NT2/D1 (cell line): ENCODE measurements at regions not wholly inside any gene's neighbourhood (a gene's known extent, or its start where the extent isn't known, plus 50 kb on each side); places are given as distances from the start of the nearest gene placed in this dataset.
"Not testable (repeated sequence)": the region's sequence is repeated elsewhere in the genome, so short reads cannot be mapped to it uniquely, and the experiment has no call there.

Experiments used
- DNase-seq: peaks from one replicate; pipeline ENCODE4 v3.0.0-alpha.2; 2011; ENCODE audit warnings: low read depth, low spot score
- H3K27me3 ChIP-seq: 2 replicates; pipeline ENCODE4 v1.6.0; 2011; ENCODE audit warnings: mild to moderate bottlenecking; ENCODE audit not compliant: insufficient read length, insufficient read depth
- H3K36me3 ChIP-seq: 2 replicates; pipeline ENCODE4 v1.6.1; 2011; ENCODE audit warnings: mild to moderate bottlenecking, low read length, mixed read lengths; ENCODE audit not compliant: insufficient read depth, insufficient read length
- H3K4me1 ChIP-seq: 2 replicates; pipeline ENCODE4 v1.5.1; 2011; ENCODE audit not compliant: insufficient read depth, insufficient read length
- H3K4me3 ChIP-seq: 2 replicates; pipeline ENCODE4 v1.5.1; 2011; ENCODE audit warnings: low read depth; ENCODE audit not compliant: insufficient read length
- H3K9ac ChIP-seq: 2 replicates; pipeline ENCODE4 v1.6.0; 2011; ENCODE audit warnings: low read depth; ENCODE audit not compliant: insufficient read length
- H3K9me3 ChIP-seq: 2 replicates; pipeline ENCODE4 v1.5.1; 2011; ENCODE audit warnings: mild to moderate bottlenecking, low read length; ENCODE audit not compliant: insufficient read depth
- SUZ12 ChIP-seq: IDR thresholded peaks from 2 replicates; pipeline ENCODE4 v1.6.1; 2011; ENCODE audit not compliant: insufficient read length, insufficient read depth; ENCODE audit errors: extremely low read depth
- YY1 ChIP-seq: IDR thresholded peaks from 2 replicates; pipeline ENCODE4 v1.6.1; 2011; ENCODE audit not compliant: insufficient read length, insufficient read depth
- ZNF274 ChIP-seq: IDR thresholded peaks from 2 replicates; pipeline ENCODE4 v1.6.1; 2011; ENCODE audit warnings: mild to moderate bottlenecking, low read depth, low read length

DNA sequence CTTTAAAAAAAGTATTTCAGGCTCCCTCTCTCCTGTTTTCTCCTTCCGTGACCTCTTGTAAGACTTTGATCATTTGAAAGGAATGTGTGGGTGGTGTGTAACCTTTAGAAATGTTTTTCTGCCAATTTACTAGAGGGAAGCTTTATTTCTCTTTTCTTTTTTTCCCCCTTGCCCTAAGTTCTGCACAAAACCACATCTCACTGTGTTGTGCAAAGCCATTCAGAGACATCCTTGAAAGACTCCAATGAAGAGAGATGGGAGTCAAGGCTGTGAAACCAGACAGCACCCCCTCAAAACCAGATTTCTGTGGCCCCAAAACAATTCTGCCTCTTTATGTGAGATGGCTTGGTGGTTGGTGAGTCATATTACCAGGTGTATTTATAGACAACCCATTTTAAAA lies 184.6 kb upstream of the ERBB4 start:
- H3K36me3 ChIP-seq: no peaks in the 10 kb centered on the region
- H3K4me1 ChIP-seq: no peaks in the 10 kb centered on the region
- no peaks in the 10 kb centered on the region for H3K27me3 ChIP-seq
- H3K4me3 ChIP-seq: no peak overlapping the region
- DNase-seq: no peak
- no peak overlapping the region for H3K9ac ChIP-seq
- TF ChIP-seq ZNF274 (no peak), SUZ12 (no peak), YY1 (no peak)
- peaks cover 23% of the 10 kb centered on the region; the same call in 1 of the 2 replicates for H3K9me3 ChIP-seq

DNA sequence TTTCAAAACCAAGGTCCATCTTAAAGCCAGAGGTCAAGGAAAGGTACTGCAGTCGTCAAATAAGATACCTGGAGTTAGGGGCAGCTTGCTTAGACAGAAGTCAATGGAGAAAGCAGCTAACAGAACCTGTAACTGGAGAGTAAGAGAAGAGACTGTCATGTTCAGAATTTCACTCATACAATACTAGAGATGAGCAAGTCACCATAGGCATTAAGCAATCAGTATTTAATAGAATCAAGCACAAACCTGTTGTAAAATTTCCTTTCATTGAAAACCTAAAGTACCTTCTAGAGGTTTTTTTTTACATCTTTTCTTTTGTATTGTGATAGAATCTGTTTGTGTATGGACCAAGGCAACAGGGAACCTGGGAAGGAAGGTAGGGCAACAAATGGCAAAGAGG lies 183.4 kb upstream of the ERBB4 start:
- no peak for TF ChIP-seq SUZ12
- no peak for TF ChIP-seq ZNF274
- no peak for TF ChIP-seq YY1
- DNase-seq: no peak
- Histone ChIP-seq H3K4me3 (no peak overlapping the region), H3K27me3 (no peaks in the 10 kb centered on the region), H3K9me3 (peaks cover 23% of the 10 kb centered on the region; the same call in 1 of the 2 replicates), H3K9ac (no peak overlapping the region), H3K4me1 (no peaks in the 10 kb centered on the region), H3K36me3 (no peaks in the 10 kb centered on the region)

DNA sequence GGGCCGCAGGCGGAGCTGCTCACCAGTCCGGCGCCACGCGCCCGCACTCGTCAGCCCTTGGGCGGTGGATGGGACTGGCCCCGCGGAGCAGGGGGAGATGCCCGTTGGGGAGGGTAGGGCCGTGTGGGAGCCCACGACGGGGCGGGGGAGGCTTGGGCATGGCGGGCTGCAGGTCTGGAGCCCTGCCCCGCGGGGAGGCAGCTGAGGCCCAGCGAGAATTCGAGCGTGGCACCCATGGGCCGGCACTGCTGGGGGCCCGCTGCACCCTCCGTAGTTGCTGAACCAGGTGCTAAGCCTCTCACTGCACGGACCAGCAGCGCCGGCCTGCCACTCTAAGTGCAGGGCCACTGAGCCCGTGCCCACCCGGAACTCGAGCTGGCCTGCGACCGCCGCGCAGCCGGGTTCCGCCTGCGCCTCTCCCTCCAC lies 182.4 kb upstream of the ERBB4 start:
- Histone ChIP-seq H3K4me1 (no peaks in the 10 kb centered on the region), H3K27me3 (no peaks in the 10 kb centered on the region), H3K4me3 (no peak overlapping the region), H3K9ac (no peak overlapping the region), H3K9me3 (peaks cover 23% of the 10 kb centered on the region; the same call in 1 of the 2 replicates), H3K36me3 (no peaks in the 10 kb centered on the region)
- TF ChIP-seq SUZ12 (no peak), YY1 (no peak), ZNF274 (no peak)
- DNase-seq: no peak

DNA sequence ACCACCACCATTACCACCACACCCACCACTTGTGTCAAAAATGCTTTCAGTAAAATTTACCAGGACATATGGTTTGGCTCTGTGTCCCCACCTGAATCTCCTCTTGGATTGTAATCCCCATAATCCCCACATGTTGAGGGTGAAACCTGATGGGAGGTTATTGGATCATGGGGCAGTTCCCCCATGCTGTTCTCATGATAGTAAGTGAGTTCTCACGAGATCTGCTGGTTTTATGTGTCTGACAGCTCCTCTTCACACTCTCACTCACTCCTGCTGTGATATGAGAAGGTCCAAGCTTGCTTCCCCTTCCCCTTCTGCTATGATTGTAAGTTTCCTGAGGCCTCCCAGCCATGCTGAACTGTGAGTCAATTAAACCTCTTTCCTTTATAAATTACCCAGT lies 176.8 kb upstream of the ERBB4 start:
- H3K4me1 ChIP-seq, H3K9me3 ChIP-seq, H3K9ac ChIP-seq, H3K4me3 ChIP-seq, H3K27me3 ChIP-seq, DNase-seq, H3K36me3 ChIP-seq: not testable (repeated sequence)

DNA sequence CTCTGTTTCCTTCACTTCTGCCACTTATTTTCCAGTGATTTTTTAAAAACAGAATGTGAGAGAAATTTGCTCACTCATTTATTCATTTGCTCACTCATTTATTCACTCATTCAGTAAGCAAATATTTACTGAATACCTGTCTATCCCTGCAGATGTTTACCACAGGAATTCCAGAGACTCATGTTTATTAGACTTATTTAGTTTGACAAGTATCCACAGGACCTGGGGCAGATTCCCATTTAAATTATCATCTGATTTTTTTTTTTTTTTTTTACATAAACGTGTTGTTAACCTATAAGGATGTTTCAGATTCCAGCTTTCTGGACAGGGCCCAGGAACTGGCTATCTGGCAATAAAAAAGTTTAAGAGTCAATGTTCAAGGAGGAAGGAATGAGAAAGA lies 175.1 kb upstream of the ERBB4 start:
- Histone ChIP-seq H3K9ac (no peak overlapping the region), H3K4me1 (no peaks in the 10 kb centered on the region), H3K9me3 (no peaks in the 10 kb centered on the region), H3K36me3 (no peaks in the 10 kb centered on the region), H3K4me3 (no peak overlapping the region), H3K27me3 (no peaks in the 10 kb centered on the region)
- DNase-seq: no peak
- TF ChIP-seq YY1 (no peak), SUZ12 (no peak), ZNF274 (no peak)

DNA sequence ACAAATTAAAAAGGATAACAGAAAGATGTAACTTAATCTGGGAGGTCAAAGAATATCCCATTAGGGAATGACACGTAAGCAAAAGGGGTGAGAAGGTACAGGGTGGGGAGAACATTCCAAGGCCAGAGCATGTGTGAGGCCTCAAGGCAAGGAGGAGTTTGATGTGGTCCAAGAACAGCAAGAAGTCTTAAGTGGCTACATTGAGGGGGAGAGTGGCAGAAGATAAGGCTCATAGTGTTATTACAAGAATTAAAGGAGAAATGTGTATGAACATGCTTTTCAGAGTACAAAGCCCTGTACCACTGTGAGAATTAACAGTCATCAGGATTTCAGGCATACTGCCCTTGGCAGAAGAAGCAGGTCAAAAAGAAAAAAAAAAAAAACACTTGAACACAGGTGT lies 174.4 kb upstream of the ERBB4 start:
- no peaks in the 10 kb centered on the region for H3K4me1 ChIP-seq
- no peaks in the 10 kb centered on the region for H3K36me3 ChIP-seq
- H3K27me3 ChIP-seq: no peaks in the 10 kb centered on the region
- DNase-seq: no peak
- no peak overlapping the region for H3K9ac ChIP-seq
- TF ChIP-seq YY1 (no peak), SUZ12 (no peak), ZNF274 (no peak)
- H3K9me3 ChIP-seq: no peaks in the 10 kb centered on the region
- no peak overlapping the region for H3K4me3 ChIP-seq

DNA sequence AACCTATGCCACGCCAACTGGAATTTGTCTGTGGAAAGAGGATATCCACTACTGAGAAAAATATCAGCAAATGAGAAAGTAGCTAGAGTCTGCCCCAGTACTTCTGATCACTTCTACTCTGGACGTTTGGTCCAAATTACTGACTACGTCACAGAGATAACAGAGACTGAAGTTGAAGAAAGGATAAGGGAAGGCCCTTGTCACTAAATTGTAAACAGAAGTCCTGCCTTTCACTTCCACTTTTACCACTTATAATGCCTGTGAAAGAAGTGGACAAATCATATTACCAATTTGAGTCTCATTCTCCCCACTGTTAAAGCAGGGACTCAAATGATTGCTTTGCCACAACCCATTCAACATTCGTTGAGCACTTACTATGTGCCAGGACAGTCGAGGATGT lies 173.9 kb upstream of the ERBB4 start:
- no peaks in the 10 kb centered on the region for H3K36me3 ChIP-seq
- no peaks in the 10 kb centered on the region for H3K27me3 ChIP-seq
- no peak for DNase-seq
- H3K9ac ChIP-seq: no peak overlapping the region
- no peaks in the 10 kb centered on the region for H3K9me3 ChIP-seq
- no peak overlapping the region for H3K4me3 ChIP-seq
- no peaks in the 10 kb centered on the region for H3K4me1 ChIP-seq
- no peak for TF ChIP-seq SUZ12
- no peak for TF ChIP-seq ZNF274
- TF ChIP-seq YY1: no peak

DNA sequence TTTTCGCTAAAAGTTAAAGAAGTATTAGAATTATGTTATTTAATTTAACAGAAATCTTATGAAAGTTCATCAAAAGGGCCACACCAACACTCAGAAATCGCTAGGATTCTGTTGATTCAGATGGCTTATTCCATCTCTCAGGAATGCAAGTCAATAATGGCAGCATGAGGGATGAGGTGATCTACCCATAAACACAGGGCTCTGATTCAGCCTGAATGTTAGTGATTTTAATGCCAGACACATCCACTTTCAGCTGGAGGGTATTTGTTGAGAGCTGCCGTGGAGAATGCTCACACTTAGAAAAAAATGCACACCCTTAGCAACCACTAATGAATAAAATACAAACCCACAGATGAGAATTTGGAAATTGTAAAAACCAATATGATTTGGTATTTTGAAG lies 173.3 kb upstream of the ERBB4 start:
- no peak for DNase-seq

More for the DNA sequence above, 173.3 kb upstream of the ERBB4 start:
- Histone ChIP-seq H3K9me3 (no peaks in the 10 kb centered on the region), H3K27me3 (no peaks in the 10 kb centered on the region), H3K4me3 (no peak overlapping the region), H3K9ac (no peak overlapping the region), H3K4me1 (no peaks in the 10 kb centered on the region), H3K36me3 (no peaks in the 10 kb centered on the region)
- no peak for TF ChIP-seq SUZ12
